ENCODE measurements at regions not wholly inside any gene's neighbourhood (a gene's known extent, or its start where the extent isn't known, plus 50 kb on each side); places are given as distances from the start of the nearest gene placed in this dataset.

- TF ChIP-seq, protein P1, sequence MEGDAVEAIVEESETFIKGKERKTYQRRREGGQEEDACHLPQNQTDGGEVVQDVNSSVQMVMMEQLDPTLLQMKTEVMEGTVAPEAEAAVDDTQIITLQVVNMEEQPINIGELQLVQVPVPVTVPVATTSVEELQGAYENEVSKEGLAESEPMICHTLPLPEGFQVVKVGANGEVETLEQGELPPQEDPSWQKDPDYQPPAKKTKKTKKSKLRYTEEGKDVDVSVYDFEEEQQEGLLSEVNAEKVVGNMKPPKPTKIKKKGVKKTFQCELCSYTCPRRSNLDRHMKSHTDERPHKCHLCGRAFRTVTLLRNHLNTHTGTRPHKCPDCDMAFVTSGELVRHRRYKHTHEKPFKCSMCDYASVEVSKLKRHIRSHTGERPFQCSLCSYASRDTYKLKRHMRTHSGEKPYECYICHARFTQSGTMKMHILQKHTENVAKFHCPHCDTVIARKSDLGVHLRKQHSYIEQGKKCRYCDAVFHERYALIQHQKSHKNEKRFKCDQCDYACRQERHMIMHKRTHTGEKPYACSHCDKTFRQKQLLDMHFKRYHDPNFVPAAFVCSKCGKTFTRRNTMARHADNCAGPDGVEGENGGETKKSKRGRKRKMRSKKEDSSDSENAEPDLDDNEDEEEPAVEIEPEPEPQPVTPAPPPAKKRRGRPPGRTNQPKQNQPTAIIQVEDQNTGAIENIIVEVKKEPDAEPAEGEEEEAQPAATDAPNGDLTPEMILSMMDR (IDR thresholded peaks at IDR 0.05), result no peak
- no peak for TF ChIP-seq POLR2A (IDR thresholded peaks at IDR 0.05)
Observed at GRCh38 chr13:46975173-46975572, 78.3 kb upstream of the HTR2A start.
